Pancreas (tissue), 10 donors: ENCODE measurements at regions not wholly inside any gene's neighbourhood (a gene's known extent, or its start where the extent isn't known, plus 50 kb on each side); places are given as distances from the start of the nearest gene placed in this dataset.

Source experiments
- ATAC-seq, 4 donors: fragments of 200-7000 bp; cut with Tn5 transposase; one replicate each; pipeline versions ENCODE4 v1.8.0 to v1.9.1; 2020; ENCODE audit warnings: mild to moderate bottlenecking in 4 of 4, moderate library complexity in 4 of 4
- DNase-seq, 6 donors: peaks; one replicate each; pipeline ENCODE4 v3.0.0-alpha.2; 2020
- FAIRE-seq: peaks from 2 replicates; lab custom pipeline; 2012; peaks lifted over from hg19 to GRCh38; lab: Jason Lieb, UNC
- H3K27ac ChIP-seq, 4 donors: fragments of 200-600 bp; sonication (generic); 1 replicate in 3 of 4; 2 replicates in 1 of 4; pipeline versions ENCODE4 v1.5.0 to v1.8.0; 2020
- H3K27me3 ChIP-seq, 4 donors: fragments of 200-600 bp; one replicate each; pipeline ENCODE4 v1.8.0; 2021
- H3K36me3 ChIP-seq, 3 donors: fragments of 200-600 bp; sonication (generic) in 1 of 3; one replicate each; pipeline versions ENCODE4 v1.5.0 to v1.8.0; 2020 to 2021
- H3K4me1 ChIP-seq, 3 donors: fragments of 200-600 bp; one replicate each; pipeline ENCODE4 v1.8.0; 2021
- H3K4me3 ChIP-seq, 4 donors: fragments of 200-600 bp; sonication (generic) in 2 of 4; one replicate each; pipeline versions ENCODE4 v1.5.0 to v1.8.0; 2020 to 2021
- H3K9me3 ChIP-seq, 4 donors: fragments of 200-600 bp; one replicate each; pipeline ENCODE4 v1.8.0; 2021
- CTCF ChIP-seq, 4 donors: fragments of 200-600 bp; sonication (generic) in 3 of 4; IDR thresholded peaks; one replicate each; pipeline versions ENCODE4 v1.5.0 to v1.8.0; 2021; ENCODE audit warnings: antibody characterized with exemption in 4 of 4
- WGBS, 2 donors: extraction: QIAGEN DNeasy Blood & Tissue Kit; methylation state at CpG; one replicate each; pipeline ENCODE4 v1.1.7; 2013; 5-methylcytosine and 5-hydroxymethylcytosine counted together
- intact Hi-C, 3 donors: fragments of 100-400 bp; cut with DNase I; formaldehyde crosslinking; loops; one replicate each; pipeline versions ENCODE4 v1.11.1 to v1.14.2; 2022
- donor health status: healthy with polysubstance abuse.
- donor health status: DM: no; HTN: no; CAD: no; lungs with moderate emphysema.
- donor health status: DM: no; HTN: no; CAD: no.
- donor health status: control.
- donor health status: control.
- donor health status: Bipolar disorder and iron deficiency.
- donor health status: DM: yes; HTN: yes; CAD: no.
- donor health status: DM: no; HTN: no; CAD: no.
- donor health status: DM: no; HTN: no; CAD: no.
- donor health status: DM: yes; HTN: yes; CAD: no.

- ATAC-seq (no peak), FAIRE-seq (no peak), DNase-seq (no peak)
- intact Hi-C loops: loop anchor here in 1 of 3 donors (10.0 kb wide), 1 partner anchor 684 kb away; no protein-coding TSS in a partner anchor
- H3K36me3 ChIP-seq: no peaks in the 10 kb centered on the region
- no peaks in the 10 kb centered on the region for H3K9me3 ChIP-seq
- TF ChIP-seq CTCF (IDR thresholded peaks at IDR 0.05): no peak
- no peaks in the 10 kb centered on the region for H3K27me3 ChIP-seq
- no peak overlapping the region for H3K27ac ChIP-seq
- no peak overlapping the region for H3K4me3 ChIP-seq
- H3K4me1 ChIP-seq: no peaks in the 10 kb centered on the region
Measured at GRCh38 chr7:113010377-113010776, 76.2 kb downstream of the GPR85 start.

- 81 to 92% methylated on average over 5 of the region's 5 CpGs for WGBS, 2 donors
- H3K9me3 ChIP-seq: no peaks in the 10 kb centered on the region
- H3K27ac ChIP-seq: no peak overlapping the region
- DNase-seq (no peak), ATAC-seq (no peak), FAIRE-seq (no peak)
- H3K4me1 ChIP-seq: no peaks in the 10 kb centered on the region
- H3K4me3 ChIP-seq: no peak overlapping the region
- no peak for TF ChIP-seq CTCF (IDR thresholded peaks at IDR 0.05)
- no peaks in the 10 kb centered on the region for H3K36me3 ChIP-seq
- intact Hi-C loops: no loop called here
- H3K27me3 ChIP-seq: no peaks in the 10 kb centered on the region
Measured at GRCh38 chr7:113008755-113009154, 77.9 kb downstream of the GPR85 start.

- ATAC-seq (no peak), DNase-seq (no peak), FAIRE-seq (no peak)
- Histone ChIP-seq H3K27me3 (no peaks in the 10 kb centered on the region), H3K36me3 (no peaks in the 10 kb centered on the region), H3K4me3 (no peak overlapping the region), H3K9me3 (no peaks in the 10 kb centered on the region), H3K27ac (no peak overlapping the region), H3K4me1 (no peaks in the 10 kb centered on the region)
- 44 to 56% methylated on average over 4 of the region's 4 CpGs for WGBS, 2 donors
- no peak for TF ChIP-seq CTCF (IDR thresholded peaks at IDR 0.05)
- intact Hi-C loops: no loop called here
Measured at GRCh38 chr7:113004726-113005454, 81.7 kb downstream of the GPR85 start.

- Histone ChIP-seq H3K4me3 (no peak overlapping the region), H3K9me3 (no peaks in the 10 kb centered on the region), H3K27ac (no peak overlapping the region), H3K36me3 (no peaks in the 10 kb centered on the region), H3K27me3 (no peaks in the 10 kb centered on the region), H3K4me1 (no peaks in the 10 kb centered on the region)
- FAIRE-seq (no peak), DNase-seq (no peak), ATAC-seq (no peak)
- 65 to 76% methylated on average over 6 of the region's 6 CpGs for WGBS, 2 donors
- intact Hi-C loops: no loop called here
- no peak for TF ChIP-seq CTCF (IDR thresholded peaks at IDR 0.05)
Measured at GRCh38 chr7:113000316-113001020, 86.2 kb downstream of the GPR85 start.

GRCh38 chr7:112997831-112998230, 88.8 kb downstream of the GPR85 start:
- Histone ChIP-seq H3K9me3 (no peaks in the 10 kb centered on the region), H3K27ac (no peak overlapping the region), H3K27me3 (no peaks in the 10 kb centered on the region), H3K36me3 (no peaks in the 10 kb centered on the region), H3K4me1 (no peaks in the 10 kb centered on the region), H3K4me3 (no peak overlapping the region)
- TF ChIP-seq CTCF (IDR thresholded peaks at IDR 0.05): no peak
- ATAC-seq: no peak
- DNase-seq: no peak
- WGBS, 2 donors: 58 to 77% methylated on average over 2 of the region's 2 CpGs
- no peak for FAIRE-seq
- intact Hi-C loops: no loop called here
